Adipocyte (in vitro differentiated cells): ENCODE measurements at regions not wholly inside any gene's neighbourhood (a gene's known extent, or its start where the extent isn't known, plus 50 kb on each side); places are given as distances from the start of the nearest gene placed in this dataset.
"Not testable (repeated sequence)": the region's sequence is repeated elsewhere in the genome, so short reads cannot be mapped to it uniquely, and the experiment has no call there.

ENCODE experiments used
- DNase-seq: peaks from one replicate; pipeline ENCODE4 v3.0.0-alpha.2; 2015; ENCODE audit warnings: low read depth
- H3K27me3 ChIP-seq: replicated peaks from 2 replicates; pipeline ENCODE4 v1.7.0; 2013; ENCODE audit warnings: mild to moderate bottlenecking, low read length, moderate library complexity; ENCODE audit not compliant: control insufficient read depth, insufficient read depth
- H3K36me3 ChIP-seq: 2 replicates; pipeline ENCODE4 v1.7.0; 2013; ENCODE audit warnings: low read length, mild to moderate bottlenecking, moderate library complexity; ENCODE audit not compliant: control insufficient read depth, insufficient read depth, severe bottlenecking
- H3K4me1 ChIP-seq: 2 replicates; pipeline ENCODE4 v1.7.0; 2013; ENCODE audit warnings: mild to moderate bottlenecking, low read length, moderate library complexity; ENCODE audit not compliant: control insufficient read depth, insufficient read depth
- H3K4me3 ChIP-seq: 2 replicates; pipeline ENCODE4 v1.7.0; 2013; ENCODE audit warnings: mild to moderate bottlenecking, low read length, moderate library complexity
- H3K9ac ChIP-seq: 2 replicates; pipeline ENCODE4 v1.7.0; 2013; ENCODE audit warnings: mild to moderate bottlenecking, low read length, moderate library complexity
- H3K9me3 ChIP-seq: 2 replicates; pipeline ENCODE4 v1.7.0; 2013; ENCODE audit warnings: mild to moderate bottlenecking, low read length, moderate library complexity; ENCODE audit not compliant: control insufficient read depth

- H3K27me3 ChIP-seq = no peaks in the 10 kb centered on the region
- H3K9ac ChIP-seq = no peak overlapping the region
- H3K9me3 ChIP-seq = no peaks in the 10 kb centered on the region
- no peaks in the 10 kb centered on the region for H3K4me1 ChIP-seq
- H3K4me3 ChIP-seq = no peak overlapping the region
- no peaks in the 10 kb centered on the region for H3K36me3 ChIP-seq
- DNase-seq = no peak
These were observed 507.9 kb upstream of the FANCL start for GRCh38 chr2:58749041-58749440.

GRCh38 chr2:58745334-58745733 lies 504.2 kb upstream of the FANCL start:
- not testable (repeated sequence) for H3K36me3 ChIP-seq, H3K9ac ChIP-seq, H3K4me1 ChIP-seq, DNase-seq, H3K27me3 ChIP-seq, H3K4me3 ChIP-seq, H3K9me3 ChIP-seq

GRCh38 chr2:58740426-58740825 lies 499.3 kb upstream of the FANCL start:
- H3K4me1 ChIP-seq = no peaks in the 10 kb centered on the region
- DNase-seq = no peak
- H3K27me3 ChIP-seq = no peaks in the 10 kb centered on the region
- no peak overlapping the region for H3K4me3 ChIP-seq
- H3K9ac ChIP-seq = no peak overlapping the region
- H3K36me3 ChIP-seq = no peaks in the 10 kb centered on the region
- H3K9me3 ChIP-seq = no peaks in the 10 kb centered on the region

GRCh38 chr2:58739033-58739432 lies 497.9 kb upstream of the FANCL start:
- no peaks in the 10 kb centered on the region for H3K4me1 ChIP-seq
- no peak overlapping the region for H3K4me3 ChIP-seq
- no peak overlapping the region for H3K9ac ChIP-seq
- no peaks in the 10 kb centered on the region for H3K27me3 ChIP-seq
- H3K9me3 ChIP-seq = no peaks in the 10 kb centered on the region
- DNase-seq = no peak
- no peaks in the 10 kb centered on the region for H3K36me3 ChIP-seq

GRCh38 chr2:58734365-58734764 lies 493.2 kb upstream of the FANCL start:
- Histone ChIP-seq H3K9me3 (no peaks in the 10 kb centered on the region), H3K4me1 (no peaks in the 10 kb centered on the region), H3K4me3 (no peak overlapping the region), H3K36me3 (no peaks in the 10 kb centered on the region), H3K9ac (no peak overlapping the region), H3K27me3 (no peaks in the 10 kb centered on the region)
- no peak for DNase-seq

GRCh38 chr2:58732999-58733398 lies 491.9 kb upstream of the FANCL start:
- no peaks in the 10 kb centered on the region for H3K36me3 ChIP-seq
- no peaks in the 10 kb centered on the region for H3K4me1 ChIP-seq
- DNase-seq = no peak
- H3K4me3 ChIP-seq = no peak overlapping the region
- no peaks in the 10 kb centered on the region for H3K9me3 ChIP-seq
- no peaks in the 10 kb centered on the region for H3K27me3 ChIP-seq
- no peak overlapping the region for H3K9ac ChIP-seq

- Histone ChIP-seq H3K4me1 (no peaks in the 10 kb centered on the region), H3K4me3 (no peak overlapping the region), H3K36me3 (no peaks in the 10 kb centered on the region), H3K27me3 (no peaks in the 10 kb centered on the region), H3K9me3 (no peaks in the 10 kb centered on the region), H3K9ac (no peak overlapping the region)
- no peak for DNase-seq
These were observed 490.4 kb upstream of the FANCL start for GRCh38 chr2:58731488-58731869.

- H3K4me1 ChIP-seq = no peaks in the 10 kb centered on the region
- DNase-seq = no peak
- H3K4me3 ChIP-seq = no peak overlapping the region
- no peak overlapping the region for H3K9ac ChIP-seq
- H3K36me3 ChIP-seq = no peaks in the 10 kb centered on the region
- no peaks in the 10 kb centered on the region for H3K27me3 ChIP-seq
- no peaks in the 10 kb centered on the region for H3K9me3 ChIP-seq
These were observed 489.8 kb upstream of the FANCL start for GRCh38 chr2:58730764-58731487.

GRCh38 chr2:58727981-58728656 lies 487.0 kb upstream of the FANCL start:
- DNase-seq = no peak
- no peaks in the 10 kb centered on the region for H3K4me1 ChIP-seq
- H3K9me3 ChIP-seq = no peaks in the 10 kb centered on the region
- H3K4me3 ChIP-seq = no peak overlapping the region
- no peak overlapping the region for H3K9ac ChIP-seq
- H3K27me3 ChIP-seq = no peaks in the 10 kb centered on the region
- H3K36me3 ChIP-seq = no peaks in the 10 kb centered on the region

GRCh38 chr2:58721912-58722591 lies 480.9 kb upstream of the FANCL start:
- DNase-seq = no peak
- H3K36me3 ChIP-seq = no peaks in the 10 kb centered on the region
- H3K27me3 ChIP-seq = peaks cover 10% of the 10 kb centered on the region
- no peaks in the 10 kb centered on the region for H3K4me1 ChIP-seq
- H3K9me3 ChIP-seq = no peaks in the 10 kb centered on the region
- H3K4me3 ChIP-seq = no peak overlapping the region
- no peak overlapping the region for H3K9ac ChIP-seq

- no peaks in the 10 kb centered on the region for H3K4me1 ChIP-seq
- no peaks in the 10 kb centered on the region for H3K9me3 ChIP-seq
- no peaks in the 10 kb centered on the region for H3K36me3 ChIP-seq
- DNase-seq = no peak
- peaks cover 17% of the 10 kb centered on the region for H3K27me3 ChIP-seq
- H3K9ac ChIP-seq = no peak overlapping the region
- H3K4me3 ChIP-seq = no peak overlapping the region
These were observed 479.9 kb upstream of the FANCL start for GRCh38 chr2:58720770-58721697.
